Erythroblast (primary cell): ENCODE measurements at regions not wholly inside any gene's neighbourhood (a gene's known extent, or its start where the extent isn't known, plus 50 kb on each side); places are given as distances from the start of the nearest gene placed in this dataset.

Source experiments
- DNase-seq, 2 experiments: peaks; one replicate each; lab custom pipeline; 2025; lab: John Stamatoyannopoulos, UW
- GATA1 ChIP-seq: IDR thresholded peaks from 2 replicates; pipeline ENCODE4 v1.6.1; 2011; ENCODE audit warnings: low read depth, mild to moderate bottlenecking, control low read depth, low read length, moderate library complexity
- POLR2A ChIP-seq: IDR thresholded peaks from 2 replicates; pipeline ENCODE4 v1.6.1; 2011; ENCODE audit warnings: mild to moderate bottlenecking, low read length

- peak; percentile 51 to 69 for DNase-seq
These were observed 219.9 kb downstream of the ENGASE start for GRCh38 chr17:79294459-79295071.

GRCh38 chr17:79292501-79292900 lies 217.9 kb downstream of the ENGASE start:
- TF ChIP-seq GATA1, result no peak
- TF ChIP-seq POLR2A, result no peak
- no peak for DNase-seq

More at GRCh38 chr17:79294459-79295071, 219.9 kb downstream of the ENGASE start:
- TF ChIP-seq GATA1, result no peak
- no peak for TF ChIP-seq POLR2A

- no peak for DNase-seq
- TF ChIP-seq GATA1, result no peak
- TF ChIP-seq POLR2A, result no peak
These were observed 216.8 kb downstream of the ENGASE start for GRCh38 chr17:79291391-79291790.

- TF ChIP-seq POLR2A, result no peak
- no peak for TF ChIP-seq GATA1
- DNase-seq, result no peak
These were observed 216.1 kb downstream of the ENGASE start for GRCh38 chr17:79290726-79291125.

GRCh38 chr17:79288950-79289349 lies 214.3 kb downstream of the ENGASE start:
- TF ChIP-seq POLR2A (no peak), GATA1 (no peak)
- DNase-seq, result no peak

- TF ChIP-seq POLR2A, result no peak
- TF ChIP-seq GATA1, result no peak
- no peak for DNase-seq
These were observed 211.8 kb downstream of the ENGASE start for GRCh38 chr17:79286440-79286839.

DNA sequence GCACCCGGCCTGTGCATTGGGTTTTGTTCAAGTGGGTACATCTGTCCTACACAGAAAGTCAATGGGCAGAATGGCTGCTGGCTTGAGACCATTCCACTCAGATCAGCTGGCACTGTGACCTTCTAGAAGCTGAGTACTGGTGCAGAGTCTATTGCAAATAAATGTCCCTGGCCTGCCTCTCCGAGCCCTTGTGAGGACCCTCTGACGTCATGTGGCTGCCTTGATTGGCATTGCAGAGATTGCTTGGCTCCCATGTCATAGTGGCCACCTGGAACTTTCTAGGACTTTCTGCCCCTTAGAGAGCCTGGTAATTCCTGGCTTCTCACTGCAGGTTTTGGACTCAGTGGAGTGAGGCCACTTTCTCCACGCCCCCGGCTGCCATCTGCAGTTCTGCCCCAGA lies 211.3 kb downstream of the ENGASE start:
- TF ChIP-seq GATA1 (no peak), POLR2A (no peak)
- DNase-seq, result no peak

GRCh38 chr17:79282294-79282693 lies 207.7 kb downstream of the ENGASE start:
- DNase-seq, result no peak
- TF ChIP-seq POLR2A (no peak), GATA1 (no peak)

- no peak for DNase-seq
- TF ChIP-seq GATA1 (no peak), POLR2A (no peak)
These were observed 207.2 kb downstream of the ENGASE start for GRCh38 chr17:79281803-79282202.

- DNase-seq, result no peak
- TF ChIP-seq GATA1 (no peak), POLR2A (no peak)
These were observed 206.4 kb downstream of the ENGASE start for GRCh38 chr17:79280866-79281572.

DNA sequence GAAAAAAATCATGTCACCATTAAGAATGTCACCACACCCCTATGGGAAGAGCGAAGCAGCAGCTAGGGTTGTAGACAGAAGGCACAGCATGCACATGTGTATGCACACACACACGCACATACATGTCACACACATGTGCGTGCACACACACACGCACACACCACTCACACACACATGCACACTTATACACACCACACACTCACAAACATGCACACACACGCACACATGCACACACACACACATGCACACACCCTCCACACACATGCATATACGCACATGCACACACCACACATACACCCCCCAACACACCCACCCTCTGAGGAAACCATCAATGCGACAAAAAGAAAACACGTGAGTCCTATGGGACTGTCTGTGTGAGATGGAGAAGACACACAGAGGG lies 205.4 kb downstream of the ENGASE start:
- TF ChIP-seq GATA1 (no peak), POLR2A (no peak)
- no peak for DNase-seq

- no peak for DNase-seq
These were observed 204.7 kb downstream of the ENGASE start for GRCh38 chr17:79279320-79279719.

DNA sequence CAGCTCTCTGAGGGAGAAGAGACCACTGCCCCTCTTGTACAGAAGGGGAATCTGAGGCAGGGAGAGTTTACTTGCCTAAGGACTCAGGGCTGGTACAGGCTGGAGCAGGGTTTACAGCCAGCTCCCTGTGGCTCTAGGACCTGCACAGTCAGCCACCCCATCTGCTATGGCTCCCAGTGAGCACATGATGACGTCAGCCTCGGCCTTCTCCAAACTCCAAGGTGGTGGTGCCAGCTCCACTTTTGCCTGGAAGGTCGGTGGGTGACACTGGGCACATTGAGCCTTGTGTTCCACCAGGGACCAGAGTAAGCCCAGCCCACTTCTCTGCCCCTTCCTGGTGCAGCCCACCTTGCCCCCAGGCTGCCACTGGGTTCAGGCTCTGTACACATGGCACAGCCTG lies 202.2 kb downstream of the ENGASE start:
- no peak for DNase-seq
- no peak for TF ChIP-seq POLR2A
- TF ChIP-seq GATA1, result no peak

More at GRCh38 chr17:79279320-79279719, 204.7 kb downstream of the ENGASE start:
- TF ChIP-seq POLR2A (no peak), GATA1 (no peak)

DNA sequence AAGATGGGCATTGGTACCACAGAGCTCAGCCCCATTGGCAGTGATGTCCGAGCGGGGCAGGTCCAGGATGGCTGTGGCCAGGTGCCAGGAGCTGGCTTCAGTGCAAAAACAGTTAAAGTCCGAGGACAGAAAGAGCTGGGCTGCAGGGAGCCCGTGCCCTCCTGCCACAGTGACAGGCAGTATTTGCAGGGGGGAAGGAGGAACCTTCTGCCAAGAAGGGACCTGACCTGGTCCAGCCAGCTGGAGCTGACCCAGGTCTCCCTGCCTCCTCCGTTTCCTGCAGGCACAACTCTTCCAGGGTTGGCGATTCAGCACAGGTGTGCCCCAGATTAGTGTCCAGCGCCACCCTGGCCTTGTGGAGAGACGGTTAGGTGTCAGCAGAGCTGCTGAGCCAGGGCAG lies 199.0 kb downstream of the ENGASE start:
- TF ChIP-seq POLR2A (no peak), GATA1 (no peak)
- DNase-seq, result no peak
